K562 (cell line): ENCODE measurements at regions not wholly inside any gene's neighbourhood (a gene's known extent, or its start where the extent isn't known, plus 50 kb on each side); places are given as distances from the start of the nearest gene placed in this dataset.

Experiments used
- CBX2 ChIP-seq: fragments of 200-600 bp; sonication (generic); IDR thresholded peaks from one replicate; pipeline ENCODE4 v1.6.1; 2012; ENCODE audit warnings: mild to moderate bottlenecking, low read length, inconsistent platforms; ENCODE audit not compliant: insufficient read depth, poor library complexity, severe bottlenecking
- FOXA1 ChIP-seq: fragments of 450-650 bp; IDR thresholded peaks from 2 replicates; pipeline ENCODE4 v1.6.1; 2016; ENCODE audit warnings: mild to moderate bottlenecking, borderline replicate concordance
- HEY1 ChIP-seq: fragments of 250-450 bp; sonication (Bioruptor Pico); IDR thresholded peaks from 2 replicates; pipeline ENCODE4 v1.5.0; 2020; ENCODE audit warnings: mild to moderate bottlenecking, moderate library complexity, borderline replicate concordance
- MAFF ChIP-seq: IDR thresholded peaks from 2 replicates; pipeline ENCODE4 v1.6.1; 2012; ENCODE audit warnings: low read length, improper control_type of control experiment
- MAFG ChIP-seq: fragments of 450-650 bp; conservative IDR thresholded peaks from 2 replicates; pipeline ENCODE4 v1.6.1; 2016; ENCODE audit warnings: missing genetic modification characterization, missing compliant biosample characterization
- MED1 ChIP-seq: sonication (generic); formaldehyde crosslinking; IDR thresholded peaks from 2 replicates; pipeline ENCODE4 v1.8.1; 2023; ENCODE audit warnings: missing genetic modification reagents, borderline replicate concordance
- MYC ChIP-seq, 2 experiments: fragments of 250-450 bp in 1 of 2; sonication (Bioruptor Pico) in 1 of 2; IDR thresholded peaks; 2 replicates each; pipeline versions ENCODE4 v1.5.1 to v1.6.1; 2012 to 2021; ENCODE audit warnings: low read depth in 2 of 2, borderline replicate concordance in 1 of 2, improper control_type of control experiment in 1 of 2, low read length in 1 of 2, mild to moderate bottlenecking in 1 of 2, moderate library complexity in 1 of 2
- TOE1 ChIP-seq, 2 experiments: fragments of 450-650 bp in 1 of 2; sonication (generic) in 1 of 2; formaldehyde crosslinking in 1 of 2; IDR thresholded peaks; 2 replicates each; pipeline versions ENCODE4 v1.7.1 to v1.8.0; 2016 to 2022; ENCODE audit warnings: borderline replicate concordance in 2 of 2, mild to moderate bottlenecking in 2 of 2, antibody characterized with exemption in 1 of 2, inconsistent platforms in 1 of 2, low read depth in 1 of 2, missing genetic modification reagents in 1 of 2, moderate library complexity in 1 of 2
- ZNF445 ChIP-seq: fragments of 250-450 bp; sonication (Bioruptor Pico); IDR thresholded peaks from 2 replicates; pipeline ENCODE4 v1.4.0; 2020; ENCODE audit warnings: low read depth, mild to moderate bottlenecking, moderate library complexity
- TF ChIP-seq, protein P1 (sequence below): sonication (generic); formaldehyde crosslinking; IDR thresholded peaks from 2 replicates; pipeline ENCODE4 v1.4.0; 2020; ENCODE audit warnings: mild to moderate bottlenecking, missing genetic modification reagents
- TF ChIP-seq, protein P2 (sequence below), 2 experiments: fragments of 450-650 bp in 1 of 2; sonication (generic) in 1 of 2; formaldehyde crosslinking in 1 of 2; IDR thresholded peaks in 1 of 2; conservative IDR thresholded peaks in 1 of 2; 2 replicates each; pipeline versions ENCODE4 v1.6.1 to v1.8.1; 2016 to 2023; ENCODE audit warnings: mild to moderate bottlenecking in 2 of 2, moderate library complexity in 2 of 2, inconsistent platforms in 1 of 2, missing genetic modification reagents in 1 of 2

DNA sequence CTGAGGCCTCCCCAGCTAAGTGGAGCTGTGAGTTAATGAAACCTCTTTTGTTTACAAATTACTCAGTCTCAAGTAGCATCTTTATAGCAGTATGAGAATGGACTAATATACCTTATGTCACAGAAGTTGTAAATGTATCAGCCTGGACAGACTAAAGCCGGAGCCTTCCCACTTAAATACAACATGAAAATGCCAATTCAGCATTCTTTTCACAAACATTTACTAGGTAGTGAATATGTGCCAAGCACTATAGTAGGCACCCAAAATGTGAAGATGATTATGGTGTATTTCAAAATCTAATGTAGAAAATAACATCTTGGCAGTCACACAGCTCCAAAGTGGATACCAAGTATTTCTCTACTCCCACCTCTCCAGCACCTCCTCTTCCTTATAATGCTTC, 693.0 kb downstream of the KCNJ2 start (continued):
- TF ChIP-seq MAFG (tag) = peak; percentile 47
- TF ChIP-seq HEY1 (CRISPR knock-in tag) = no peak
- TF ChIP-seq MAFF = peak; percentile 66
- TF ChIP-seq, protein P1, sequence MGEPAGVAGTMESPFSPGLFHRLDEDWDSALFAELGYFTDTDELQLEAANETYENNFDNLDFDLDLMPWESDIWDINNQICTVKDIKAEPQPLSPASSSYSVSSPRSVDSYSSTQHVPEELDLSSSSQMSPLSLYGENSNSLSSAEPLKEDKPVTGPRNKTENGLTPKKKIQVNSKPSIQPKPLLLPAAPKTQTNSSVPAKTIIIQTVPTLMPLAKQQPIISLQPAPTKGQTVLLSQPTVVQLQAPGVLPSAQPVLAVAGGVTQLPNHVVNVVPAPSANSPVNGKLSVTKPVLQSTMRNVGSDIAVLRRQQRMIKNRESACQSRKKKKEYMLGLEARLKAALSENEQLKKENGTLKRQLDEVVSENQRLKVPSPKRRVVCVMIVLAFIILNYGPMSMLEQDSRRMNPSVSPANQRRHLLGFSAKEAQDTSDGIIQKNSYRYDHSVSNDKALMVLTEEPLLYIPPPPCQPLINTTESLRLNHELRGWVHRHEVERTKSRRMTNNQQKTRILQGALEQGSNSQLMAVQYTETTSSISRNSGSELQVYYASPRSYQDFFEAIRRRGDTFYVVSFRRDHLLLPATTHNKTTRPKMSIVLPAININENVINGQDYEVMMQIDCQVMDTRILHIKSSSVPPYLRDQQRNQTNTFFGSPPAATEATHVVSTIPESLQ (CRISPR knock-in tag) = no peak
- TF ChIP-seq CBX2 = no peak
- TF ChIP-seq MYC (IDR thresholded peaks at IDR 0.05; ENCODE audit: low read depth, low read length) = no peak
- TF ChIP-seq MYC (CRISPR knock-in tag; IDR thresholded peaks at IDR 0.05; ENCODE audit: borderline replicate concordance, low read depth) = no peak
- TF ChIP-seq, protein P2, sequence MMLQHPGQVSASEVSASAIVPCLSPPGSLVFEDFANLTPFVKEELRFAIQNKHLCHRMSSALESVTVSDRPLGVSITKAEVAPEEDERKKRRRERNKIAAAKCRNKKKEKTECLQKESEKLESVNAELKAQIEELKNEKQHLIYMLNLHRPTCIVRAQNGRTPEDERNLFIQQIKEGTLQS (IDR thresholded peaks at IDR 0.05) = no peak
- TF ChIP-seq, protein P2 (CRISPR knock-in tag; conservative IDR thresholded peaks at IDR 0.05) = no peak
- no peak for TF ChIP-seq ZNF445
- no peak for TF ChIP-seq FOXA1
- no peak for TF ChIP-seq MED1 (CRISPR knock-in tag)
- TF ChIP-seq TOE1 (IDR thresholded peaks at IDR 0.05; ENCODE audit: borderline replicate concordance) = no peak
- no peak for TF ChIP-seq TOE1 (CRISPR knock-in tag; IDR thresholded peaks at IDR 0.05; ENCODE audit: borderline replicate concordance, low read depth)
